NCI-H524 treated with DMSO at 0.1 percent for 48 hours (cell line): ENCODE measurements at regions not wholly inside any gene's neighbourhood (a gene's known extent, or its start where the extent isn't known, plus 50 kb on each side); places are given as distances from the start of the nearest gene placed in this dataset.

ENCODE experiments used
- DNase-seq: peaks from one replicate; lab custom pipeline; 2025; lab: John Stamatoyannopoulos, UW

DNA sequence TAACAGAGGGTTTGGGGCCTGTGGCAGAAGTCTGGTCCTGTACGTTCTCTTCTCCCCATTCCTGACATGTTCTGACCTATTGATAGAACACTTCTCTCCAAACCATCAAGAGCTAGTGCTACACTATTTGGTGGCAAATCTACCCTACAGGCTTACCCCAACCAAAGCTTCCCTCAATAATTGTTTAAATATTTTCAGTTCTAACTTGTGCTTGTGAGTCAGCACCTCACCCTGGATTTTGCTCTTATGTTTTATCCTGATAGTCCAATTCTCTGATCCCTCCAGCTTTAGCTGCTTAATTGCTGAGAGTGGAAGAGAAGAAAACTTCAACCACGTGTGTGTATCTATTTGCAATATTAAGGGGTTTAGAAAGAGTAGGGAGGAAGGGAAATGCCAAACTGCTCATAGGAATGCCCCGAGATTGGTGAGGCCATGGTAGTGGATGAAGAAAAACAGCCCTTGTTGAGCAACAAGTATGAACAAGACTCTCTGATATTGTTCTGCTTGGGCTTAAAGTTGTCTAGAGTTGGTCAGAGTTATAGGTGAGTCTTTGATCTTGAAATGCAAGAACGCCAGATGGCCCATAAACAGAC lies 67.8 kb upstream of the PARD3B start:
- DNase-seq, result no peak

DNA sequence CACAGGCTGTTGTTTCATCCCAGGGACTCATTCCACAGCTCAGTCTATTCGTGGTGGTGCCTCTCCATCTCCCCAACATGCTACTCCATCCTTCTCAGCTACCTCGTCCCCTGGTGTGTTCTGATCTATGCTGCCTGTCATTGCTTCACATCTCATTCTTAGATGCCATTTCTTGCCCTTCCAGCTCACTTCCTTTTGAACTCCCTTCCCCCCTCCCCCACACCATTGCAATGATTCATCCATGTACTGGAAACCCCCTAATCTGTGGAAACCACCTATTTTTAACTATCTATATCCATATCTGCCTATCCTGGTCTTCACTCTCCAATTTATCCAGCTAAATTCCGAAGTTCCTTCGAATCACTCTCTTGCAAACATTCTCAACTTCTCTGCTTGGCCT lies 65.7 kb upstream of the PARD3B start:
- no peak for DNase-seq

GRCh38 chr2:204480676-204481075 lies 64.6 kb upstream of the PARD3B start:
- DNase-seq, result no peak

DNA sequence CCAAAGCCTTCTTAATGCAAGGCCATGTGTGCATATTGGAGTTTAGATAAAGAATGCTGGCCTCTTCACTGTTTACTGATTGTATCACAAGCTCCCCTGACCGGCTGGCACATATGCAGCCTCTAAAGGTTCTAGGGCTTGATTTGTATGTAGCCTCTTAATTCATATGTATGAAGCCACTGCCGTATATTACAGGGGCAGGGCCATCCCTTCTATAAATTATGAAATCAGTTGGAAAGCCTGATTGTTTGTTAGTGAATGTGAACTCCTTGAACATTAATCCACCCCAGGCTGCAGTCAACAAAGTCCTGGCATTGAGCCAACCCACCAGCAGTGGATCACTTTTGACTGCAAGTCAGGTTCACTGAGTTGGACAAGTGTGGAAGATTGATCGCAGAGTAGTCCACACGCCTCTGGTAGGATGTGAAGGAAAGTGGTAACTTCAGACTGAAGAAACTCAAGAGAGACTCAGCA lies 61.6 kb upstream of the PARD3B start:
- no peak for DNase-seq

DNA sequence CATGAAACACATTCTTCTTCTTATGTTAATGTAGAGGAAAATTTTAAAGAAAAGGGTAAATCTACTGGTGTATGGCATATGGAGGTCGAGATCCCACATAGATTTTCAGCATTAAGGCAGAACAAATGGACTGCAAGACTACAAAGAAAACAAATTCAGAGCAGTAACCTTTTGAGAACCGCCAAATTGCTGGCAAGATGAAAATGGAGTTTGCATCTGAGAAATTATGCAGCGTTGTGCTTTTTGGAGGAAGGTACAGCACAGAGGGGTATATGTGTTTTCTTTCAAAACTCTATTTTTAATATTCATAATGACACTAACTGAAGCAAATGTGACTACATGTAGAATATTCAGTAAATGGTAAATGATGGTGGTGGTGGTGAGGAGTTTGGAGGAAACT lies 59.0 kb upstream of the PARD3B start:
- no peak for DNase-seq

GRCh38 chr2:204486805-204487204 lies 58.5 kb upstream of the PARD3B start:
- DNase-seq, result no peak

DNA sequence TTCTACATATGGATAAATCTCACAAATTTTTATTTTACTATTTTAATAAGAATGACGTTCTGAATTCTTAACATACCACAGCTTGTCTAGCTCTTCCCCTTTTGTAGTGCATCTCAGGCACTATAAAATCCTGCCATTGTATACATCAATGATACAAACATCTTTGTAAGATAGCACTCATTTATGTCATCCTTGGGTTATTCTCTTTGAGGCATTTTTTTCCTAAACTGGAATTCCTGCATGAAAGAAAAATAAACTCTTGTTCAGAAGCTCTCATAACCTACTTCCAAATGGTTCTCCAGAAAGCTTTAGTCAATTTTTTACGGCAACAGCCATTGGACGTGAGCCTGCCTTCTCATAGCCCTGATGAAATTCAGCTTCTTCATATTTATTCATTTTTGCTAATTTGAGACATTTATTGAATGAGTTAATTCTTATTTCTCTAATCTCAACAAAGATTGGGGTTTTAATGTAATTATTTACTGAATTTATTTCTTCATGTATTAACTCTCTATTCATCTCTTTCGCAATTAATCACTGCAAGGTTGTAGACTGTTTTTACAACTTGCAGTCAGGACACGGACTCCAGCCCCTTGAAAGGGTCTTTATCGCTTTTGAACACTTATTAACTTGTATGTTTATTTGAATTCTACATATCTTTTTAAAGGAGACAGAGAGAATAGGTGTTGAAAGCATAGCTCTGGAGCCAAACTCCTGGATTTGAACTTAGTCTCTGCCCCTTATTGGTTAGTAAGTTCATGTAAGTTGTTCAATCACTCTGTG lies 57.6 kb upstream of the PARD3B start:
- no peak for DNase-seq

DNA sequence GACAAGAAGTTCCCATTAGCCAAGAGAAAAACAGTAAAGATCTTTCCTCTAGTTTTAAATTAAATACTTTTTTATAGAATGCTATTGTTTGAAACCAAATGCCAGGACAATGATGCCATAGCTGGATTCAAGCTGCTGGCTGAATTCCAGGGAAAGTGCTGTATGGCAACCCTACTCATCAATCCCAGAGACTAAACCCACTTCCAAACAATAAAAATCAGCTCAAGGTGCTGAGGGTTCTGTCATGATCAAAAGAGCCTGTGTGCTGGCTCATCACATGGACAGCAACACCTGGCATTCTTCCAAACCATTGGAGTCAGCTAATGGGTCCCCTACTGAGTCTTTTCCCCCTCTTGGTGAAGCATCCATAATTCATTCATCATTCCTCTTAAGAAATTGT lies 53.7 kb upstream of the PARD3B start:
- no peak for DNase-seq

DNA sequence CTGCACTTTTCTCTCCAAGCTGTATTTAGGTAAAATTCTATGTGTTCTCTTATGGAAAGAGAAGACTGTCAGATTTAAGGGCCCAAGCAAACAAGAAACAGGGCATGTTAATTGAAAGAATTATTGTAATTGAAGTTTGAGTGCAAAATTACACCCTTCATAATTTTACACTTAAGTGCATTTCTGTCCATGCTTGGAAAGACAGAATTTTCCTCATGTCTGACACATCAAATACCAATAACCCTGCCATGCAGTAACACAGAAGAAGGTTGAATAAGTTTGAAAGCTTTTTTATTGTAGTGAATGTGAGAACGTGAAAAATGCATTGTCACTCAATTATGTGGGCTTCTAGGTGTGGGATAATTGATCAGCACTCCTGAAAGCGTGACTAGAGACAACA lies 52.9 kb upstream of the PARD3B start:
- no peak for DNase-seq

DNA sequence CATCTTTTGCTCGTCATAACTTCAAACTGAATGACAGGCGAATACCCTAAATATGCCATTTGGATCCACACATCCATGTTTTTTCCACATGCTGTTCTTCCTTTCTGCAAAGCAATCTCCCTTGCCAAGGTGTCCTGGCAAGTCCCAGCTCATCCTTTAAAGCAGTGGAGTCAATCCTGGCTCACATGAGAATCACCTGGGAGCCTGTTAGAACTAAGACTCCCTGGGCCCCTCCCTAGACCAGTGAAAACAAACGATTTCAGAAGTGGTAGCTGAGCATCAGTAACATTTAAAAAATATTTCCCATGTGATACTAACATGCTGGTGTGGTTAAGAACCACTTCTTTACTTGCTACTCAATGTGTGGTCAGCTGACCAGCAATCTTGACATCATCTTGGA lies 50.6 kb upstream of the PARD3B start:
- no peak for DNase-seq

- no peak for DNase-seq
Observed at GRCh38 chr2:204495381-204495780, 49.9 kb upstream of the PARD3B start.
